NCI-H510A (cell line): ENCODE measurements at regions not wholly inside any gene's neighbourhood (a gene's known extent, or its start where the extent isn't known, plus 50 kb on each side); places are given as distances from the start of the nearest gene placed in this dataset.
A peak's percentile ranks its signal among the peaks of the same experiment; 100 is the strongest.

Experiments used
- DNase-seq: peaks from one replicate; lab custom pipeline; 2025; lab: John Stamatoyannopoulos, UW

DNA sequence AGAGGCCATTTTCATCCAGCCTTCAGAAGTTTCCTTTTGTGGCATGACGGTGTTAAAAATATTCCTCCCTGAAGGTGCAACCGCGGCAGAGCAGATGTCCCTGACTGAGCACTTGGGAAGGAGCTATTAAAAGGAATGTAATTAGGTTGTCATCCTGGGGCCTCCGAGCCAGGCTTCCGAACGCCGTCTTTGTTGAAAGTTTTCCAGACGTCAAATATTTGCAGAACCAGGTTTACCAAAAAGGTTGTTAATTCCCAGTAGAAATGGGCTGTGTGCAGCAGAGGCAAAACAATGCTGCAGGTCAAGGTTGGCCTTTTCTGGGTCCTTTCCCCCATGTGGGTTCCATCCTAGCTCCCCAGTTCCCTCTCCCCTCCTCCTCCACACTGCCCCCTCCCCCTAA is 88.8 kb upstream of the CALM2 start:
- DNase-seq: no peak

DNA sequence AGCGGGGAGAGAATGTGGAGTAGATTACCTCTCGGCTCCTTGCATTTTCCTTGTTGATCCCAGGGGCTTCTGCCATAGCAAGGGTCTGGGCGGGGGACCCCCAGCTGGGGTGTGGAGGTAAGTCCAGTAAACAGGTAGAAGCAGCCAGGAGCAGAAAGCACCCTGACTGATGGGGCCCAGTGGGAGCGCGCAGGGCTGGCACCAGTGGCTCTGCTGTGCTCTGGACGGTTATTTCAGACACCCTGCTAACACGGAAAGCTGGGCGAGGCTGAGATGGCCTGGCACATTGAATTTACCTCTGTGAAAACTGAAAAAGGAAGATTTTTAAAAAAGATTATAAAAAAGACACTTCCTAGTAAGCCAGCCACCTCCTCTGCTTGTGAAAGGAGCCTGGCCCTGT is 88.4 kb upstream of the CALM2 start:
- no peak for DNase-seq

DNA sequence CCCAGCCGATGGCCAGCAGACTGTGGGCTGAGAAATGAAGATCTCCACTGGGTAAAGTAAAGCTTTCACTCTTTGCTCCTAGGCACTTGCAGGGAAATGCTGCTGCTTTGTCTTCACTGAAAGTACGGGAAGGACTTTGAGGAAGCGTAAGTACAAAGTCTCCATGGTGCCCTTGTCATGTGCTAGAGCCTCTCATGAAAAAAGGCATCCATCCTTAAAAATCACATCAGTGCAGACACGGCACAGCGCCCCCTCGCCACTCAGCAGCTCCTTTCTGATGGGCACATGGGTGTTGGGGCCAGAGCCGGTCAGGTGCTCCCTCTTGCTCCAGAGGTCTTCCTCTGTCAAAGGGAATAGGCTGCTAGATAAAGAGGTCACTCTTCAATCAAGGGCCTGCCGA is 87.8 kb upstream of the CALM2 start:
- no peak for DNase-seq

DNA sequence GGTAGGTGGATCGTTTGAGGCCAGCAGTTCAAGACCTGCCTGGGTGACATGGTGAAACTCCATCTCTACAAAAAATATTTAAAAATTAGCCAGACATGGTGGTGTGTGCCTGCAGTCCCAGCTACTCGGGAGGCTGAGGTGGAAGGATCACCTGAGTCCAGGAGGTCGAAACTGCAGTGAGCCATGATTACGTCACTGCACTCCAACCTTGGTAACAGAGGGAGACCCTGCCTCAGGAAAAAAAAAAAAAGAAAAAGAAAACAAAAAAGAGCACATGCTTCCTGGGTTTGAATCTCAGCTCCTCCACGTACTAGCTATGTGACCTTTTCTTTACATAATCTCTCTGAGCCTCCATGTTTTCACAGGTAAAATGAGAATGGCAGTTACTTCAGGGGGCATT is 86.3 kb upstream of the CALM2 start:
- no peak for DNase-seq

DNA sequence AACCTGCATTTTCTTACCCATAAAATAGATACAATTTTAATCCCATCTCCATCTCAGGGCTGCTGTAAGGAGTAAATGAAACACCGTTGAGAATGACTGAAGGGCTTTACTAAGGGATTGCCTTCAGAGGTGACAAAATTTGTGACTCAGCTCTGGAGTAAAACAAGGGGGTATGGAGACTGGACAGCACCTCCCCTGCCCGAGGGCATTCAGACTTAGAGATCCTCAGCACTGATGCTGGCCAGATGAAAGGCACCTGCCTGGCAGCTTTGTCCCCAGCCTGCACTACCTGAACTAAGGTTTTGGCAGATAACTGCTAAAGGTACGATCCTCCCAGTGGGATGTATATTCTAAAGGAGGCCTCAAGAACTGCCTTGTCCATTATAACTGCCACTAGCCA is 84.7 kb upstream of the CALM2 start:
- no peak for DNase-seq

DNA sequence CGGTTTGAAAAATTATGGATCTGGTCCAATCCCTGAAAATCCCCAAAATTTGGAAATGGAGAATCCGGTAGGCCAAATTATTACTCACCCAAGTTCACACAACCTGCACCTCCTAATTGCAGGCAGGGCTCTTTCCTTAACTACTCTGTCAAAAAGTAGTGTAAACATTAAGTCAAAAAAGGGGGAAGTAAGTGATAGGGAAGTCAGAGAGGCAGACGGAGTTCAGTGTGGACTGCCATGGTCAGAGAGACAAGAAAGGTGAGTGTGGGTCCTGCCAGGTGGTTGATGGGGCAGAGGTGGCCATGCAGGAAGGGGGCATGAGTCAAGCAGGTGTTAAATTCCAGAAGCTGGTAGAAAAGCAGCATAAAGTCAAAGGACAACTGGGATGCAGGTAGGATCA is 83.5 kb upstream of the CALM2 start:
- no peak for DNase-seq

DNA sequence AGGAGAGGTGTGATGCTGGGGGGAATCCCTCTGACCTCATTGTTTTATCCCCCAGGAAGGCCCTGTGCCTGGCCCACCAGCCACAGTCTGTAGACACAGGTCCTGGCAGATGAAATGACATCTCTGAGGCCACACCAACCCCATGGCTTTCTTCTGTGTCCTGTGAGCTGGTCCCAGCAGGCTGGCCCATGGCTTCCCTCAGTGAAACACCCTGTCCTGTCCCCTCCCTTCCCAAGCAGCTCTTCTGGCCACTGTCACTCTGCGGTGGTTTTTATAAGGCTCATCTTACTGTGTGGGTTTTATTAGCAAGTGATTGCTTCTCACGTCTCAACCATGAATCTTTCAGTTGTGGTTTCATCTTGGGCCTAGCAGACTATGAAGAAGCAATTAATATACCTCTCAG is 81.6 kb upstream of the CALM2 start:
- no peak for DNase-seq

DNA sequence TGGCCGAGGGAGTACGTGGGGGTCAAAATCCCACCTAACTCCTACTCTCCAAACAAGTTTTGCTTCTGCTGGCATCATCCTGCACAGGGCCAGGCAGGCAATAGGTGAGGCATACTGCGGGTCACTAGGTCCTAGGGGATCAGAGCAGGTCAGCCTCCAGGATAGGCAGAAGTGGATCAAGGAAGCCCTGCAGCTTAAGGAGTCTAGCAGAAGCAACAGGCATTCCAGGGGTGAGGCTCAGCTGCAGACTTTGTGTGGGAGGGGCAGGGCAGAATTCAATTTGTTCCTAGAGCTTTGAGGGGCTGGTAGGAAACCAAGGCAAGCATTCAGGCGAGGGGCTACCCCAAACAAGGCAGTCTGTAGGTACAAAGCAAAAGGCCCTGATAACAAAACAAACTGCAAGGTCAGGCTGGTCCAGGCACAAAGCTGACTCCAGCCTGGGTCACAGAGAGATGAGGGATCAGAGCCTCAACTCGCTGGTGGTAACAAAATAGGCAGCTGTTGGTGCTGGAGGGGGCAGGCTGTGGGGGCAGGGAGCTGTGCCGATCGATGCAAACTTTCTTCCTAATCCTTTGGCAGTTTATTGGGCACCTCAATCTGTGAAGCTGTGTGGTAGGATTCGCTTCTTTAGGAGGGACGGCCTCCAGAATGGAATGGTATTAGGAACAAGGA is 80.2 kb upstream of the CALM2 start:
- DNase-seq: no peak

DNA sequence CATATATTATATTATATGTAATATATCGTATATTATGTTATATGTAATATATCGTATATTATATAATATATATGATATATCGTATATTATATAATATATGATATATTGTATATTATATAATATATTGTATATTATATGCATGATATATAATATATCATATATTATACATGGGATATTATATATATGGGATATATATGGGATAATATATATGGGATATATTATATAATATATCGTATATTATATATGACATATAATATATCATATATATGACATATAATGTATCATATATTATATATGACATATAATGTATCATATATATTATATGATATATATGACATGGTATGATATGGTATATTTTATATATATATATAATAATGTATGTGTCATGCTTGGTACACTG is 79.5 kb upstream of the CALM2 start:
- DNase-seq: no peak

DNA sequence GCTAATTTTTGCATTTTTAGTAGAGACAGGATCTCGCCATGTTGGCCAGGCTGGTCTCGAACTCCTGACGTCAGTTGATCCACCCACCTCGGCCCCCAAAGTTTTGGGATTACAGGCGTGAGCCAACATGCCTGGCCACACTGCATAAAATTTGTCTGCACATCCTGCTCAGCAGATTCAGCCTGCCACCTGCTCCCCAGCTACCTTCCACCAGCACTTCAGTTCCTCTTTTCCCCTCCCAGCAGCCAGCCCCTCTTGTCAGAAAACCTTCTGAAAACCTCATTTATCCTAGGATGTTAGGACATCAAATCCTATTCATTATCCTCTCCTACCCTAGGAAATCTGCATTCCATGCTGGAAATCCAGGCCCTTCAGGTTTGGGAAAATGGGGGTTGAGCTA is 78.2 kb upstream of the CALM2 start:
- DNase-seq: no peak

DNA sequence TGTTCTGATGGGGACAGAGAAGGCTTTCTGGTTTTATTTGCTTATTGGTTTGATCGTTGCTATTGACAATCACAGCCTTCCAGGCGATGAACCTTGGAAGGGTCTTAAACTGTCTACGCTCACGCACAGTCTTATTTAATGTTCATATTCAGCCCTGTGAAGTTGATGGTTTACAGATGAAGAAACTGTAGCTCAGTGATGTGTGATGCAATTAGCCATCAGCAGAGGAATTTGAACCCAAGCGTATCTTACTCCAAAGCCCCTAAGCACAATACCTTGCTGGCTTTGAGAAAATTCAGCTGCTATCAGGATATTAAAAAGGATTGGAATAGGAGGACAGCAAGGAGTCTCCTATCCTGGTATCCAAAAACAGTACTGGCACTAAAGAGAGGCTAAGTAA is 77.1 kb upstream of the CALM2 start:
- no peak for DNase-seq

DNA sequence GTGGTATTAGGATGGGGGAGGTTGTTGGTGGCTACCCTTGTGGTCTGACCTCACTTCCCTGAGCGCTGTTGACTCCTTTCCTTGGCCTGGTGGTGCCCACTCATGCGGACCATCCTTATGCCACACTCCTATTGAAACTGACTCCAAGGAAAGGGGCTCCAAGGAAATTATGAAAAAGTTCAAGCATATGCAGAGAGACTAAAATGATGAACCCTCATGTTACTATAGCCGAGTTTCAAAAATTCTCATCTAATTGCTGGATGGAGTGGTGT is 75.0 kb upstream of the CALM2 start:
- no peak for DNase-seq

DNA sequence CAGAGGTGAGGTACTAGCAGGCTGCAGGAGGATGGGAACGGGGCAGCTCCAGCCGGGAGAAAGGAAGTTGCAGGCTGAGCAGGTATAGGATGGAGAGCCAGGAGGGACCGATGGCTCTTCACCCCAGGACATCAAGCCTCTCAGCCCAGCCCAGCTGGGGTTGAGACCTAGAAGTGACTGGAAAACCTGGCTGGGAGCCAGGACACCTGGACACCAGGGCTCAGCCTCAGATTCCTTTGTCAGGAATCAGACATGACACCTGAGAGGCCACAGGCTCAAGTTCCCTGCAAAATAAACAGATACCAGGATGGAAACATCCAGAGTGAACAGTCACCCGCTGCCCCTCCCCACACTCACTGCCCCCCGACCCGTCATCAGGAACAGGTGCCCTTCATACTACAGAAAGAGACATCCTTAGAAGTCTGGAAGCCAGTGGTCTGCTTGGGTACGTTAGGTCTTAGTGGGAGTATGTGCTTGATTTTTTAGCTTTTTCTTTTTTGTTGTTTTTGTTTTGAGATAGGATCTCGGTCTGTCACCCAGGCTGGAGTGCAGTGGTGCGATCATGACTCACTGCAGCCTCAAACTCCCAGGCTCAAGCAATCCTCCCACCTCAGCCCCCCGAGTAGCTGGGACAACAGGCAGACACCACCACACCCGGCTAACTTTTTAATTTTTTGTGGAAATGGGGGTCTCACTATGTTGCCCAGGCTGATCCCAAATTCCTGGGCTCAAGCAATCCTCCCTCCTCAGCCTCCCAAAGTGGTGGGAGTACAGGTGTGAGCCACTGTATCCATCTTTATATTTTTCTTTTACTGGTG is 74.5 kb upstream of the CALM2 start:
- peak; percentile 95 for DNase-seq

DNA sequence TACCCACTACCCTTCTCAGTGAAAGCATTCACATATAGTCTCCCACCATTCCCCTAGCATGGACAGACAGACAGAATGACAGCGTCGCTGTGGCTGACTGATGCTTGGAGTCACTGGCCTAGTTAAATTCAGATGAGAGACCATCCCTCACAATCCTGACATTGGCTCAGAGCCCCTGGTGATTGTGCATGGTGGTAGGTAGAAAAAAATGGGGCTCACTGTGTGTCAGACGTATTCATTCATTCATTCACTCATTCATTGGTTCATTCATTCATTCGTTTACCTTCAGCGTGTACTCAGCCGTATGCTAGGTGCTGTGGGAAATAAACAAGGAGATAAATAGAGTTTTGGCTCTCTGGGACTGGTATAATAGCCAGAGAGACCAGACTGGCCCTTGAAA is 73.6 kb upstream of the CALM2 start:
- DNase-seq: no peak

DNA sequence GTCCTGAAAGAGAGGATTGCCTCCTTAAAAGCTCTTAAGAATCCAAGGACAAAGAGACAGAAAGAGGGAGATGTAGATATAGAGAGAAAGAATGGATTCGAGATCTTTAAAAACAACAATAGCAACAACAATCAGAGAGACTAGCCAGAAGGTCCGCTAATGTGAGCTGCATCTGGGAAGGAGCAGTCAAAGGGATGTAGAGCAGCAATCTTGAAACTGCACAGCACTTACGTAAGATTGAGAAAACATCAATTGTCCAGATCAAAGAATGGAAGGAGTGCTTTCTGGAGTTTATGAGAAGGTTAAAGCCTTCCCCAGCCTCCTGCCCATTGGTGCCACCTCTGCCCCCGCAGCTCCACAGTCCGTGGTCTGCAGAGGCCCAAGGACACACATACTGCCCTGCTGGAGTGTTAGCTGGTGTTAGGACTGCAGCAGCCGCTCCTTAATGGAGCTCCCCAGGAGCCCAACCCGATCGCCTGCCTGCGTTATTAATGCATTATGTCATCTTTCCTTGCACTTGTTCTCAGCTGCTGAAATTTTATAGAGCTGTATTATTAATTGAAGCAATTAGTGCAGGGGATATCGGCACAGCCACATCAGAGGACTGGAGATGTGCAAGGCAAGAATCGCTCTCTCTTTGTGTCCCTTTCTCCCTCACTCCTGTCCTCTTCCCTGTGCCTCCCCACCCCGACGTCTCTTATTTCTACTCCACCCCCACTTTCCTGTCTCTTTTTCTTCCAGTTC is 73.0 kb upstream of the CALM2 start:
- no peak for DNase-seq

DNA sequence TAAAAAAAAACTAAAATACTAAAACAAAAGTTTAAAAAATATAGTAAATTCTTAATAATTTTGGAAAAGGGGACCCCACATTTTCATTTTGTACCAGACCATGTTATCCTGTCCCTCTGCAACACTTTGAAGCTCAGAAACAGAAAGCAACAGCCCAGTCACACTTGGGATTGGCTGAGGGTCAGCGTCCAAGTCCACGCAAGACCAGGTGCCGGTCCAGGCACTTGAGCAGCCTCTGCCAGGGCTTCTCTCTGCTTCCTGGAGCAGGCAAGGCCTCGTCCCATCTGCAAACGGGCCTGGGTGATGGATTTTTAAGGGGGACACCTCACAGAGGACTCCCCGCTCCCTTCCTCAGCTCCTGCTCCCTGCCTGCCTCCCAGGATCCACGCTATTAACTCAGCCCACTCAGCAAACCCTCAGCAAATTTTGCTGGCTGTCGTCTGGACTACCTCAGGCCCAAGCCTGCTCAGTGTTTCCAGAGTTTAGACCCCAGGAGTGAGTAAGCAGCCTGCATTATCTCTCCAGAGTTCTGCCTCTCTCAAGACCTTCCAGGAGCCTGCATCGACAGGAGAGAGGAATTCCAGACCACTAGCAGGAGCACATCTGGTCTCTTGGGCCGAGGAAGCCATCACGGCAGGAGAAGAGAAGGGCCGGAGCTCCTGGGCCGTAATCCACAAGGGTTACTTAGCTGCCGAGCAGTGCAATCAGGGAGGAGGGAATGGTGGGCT is 67.4 kb upstream of the CALM2 start:
- DNase-seq: no peak

DNA sequence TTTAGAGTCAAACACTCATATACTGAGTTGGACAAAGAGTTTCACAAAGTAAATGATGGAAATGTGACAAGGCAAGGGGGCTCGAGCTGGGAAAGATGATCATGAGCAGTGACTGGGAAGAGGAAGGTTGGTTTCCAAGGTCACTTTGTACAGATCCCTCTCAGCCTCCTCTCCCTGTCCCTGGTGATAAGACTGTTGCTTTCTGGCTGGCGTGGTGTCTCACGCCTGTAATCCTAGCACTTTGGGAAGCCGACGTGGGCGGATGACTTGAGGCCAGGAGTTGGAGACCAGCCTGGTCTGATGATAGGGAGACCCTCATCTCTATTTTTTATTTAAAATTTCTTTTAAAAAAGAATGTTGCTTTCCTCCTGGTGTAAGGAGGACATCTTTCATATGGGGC is 65.4 kb upstream of the CALM2 start:
- DNase-seq: no peak

DNA sequence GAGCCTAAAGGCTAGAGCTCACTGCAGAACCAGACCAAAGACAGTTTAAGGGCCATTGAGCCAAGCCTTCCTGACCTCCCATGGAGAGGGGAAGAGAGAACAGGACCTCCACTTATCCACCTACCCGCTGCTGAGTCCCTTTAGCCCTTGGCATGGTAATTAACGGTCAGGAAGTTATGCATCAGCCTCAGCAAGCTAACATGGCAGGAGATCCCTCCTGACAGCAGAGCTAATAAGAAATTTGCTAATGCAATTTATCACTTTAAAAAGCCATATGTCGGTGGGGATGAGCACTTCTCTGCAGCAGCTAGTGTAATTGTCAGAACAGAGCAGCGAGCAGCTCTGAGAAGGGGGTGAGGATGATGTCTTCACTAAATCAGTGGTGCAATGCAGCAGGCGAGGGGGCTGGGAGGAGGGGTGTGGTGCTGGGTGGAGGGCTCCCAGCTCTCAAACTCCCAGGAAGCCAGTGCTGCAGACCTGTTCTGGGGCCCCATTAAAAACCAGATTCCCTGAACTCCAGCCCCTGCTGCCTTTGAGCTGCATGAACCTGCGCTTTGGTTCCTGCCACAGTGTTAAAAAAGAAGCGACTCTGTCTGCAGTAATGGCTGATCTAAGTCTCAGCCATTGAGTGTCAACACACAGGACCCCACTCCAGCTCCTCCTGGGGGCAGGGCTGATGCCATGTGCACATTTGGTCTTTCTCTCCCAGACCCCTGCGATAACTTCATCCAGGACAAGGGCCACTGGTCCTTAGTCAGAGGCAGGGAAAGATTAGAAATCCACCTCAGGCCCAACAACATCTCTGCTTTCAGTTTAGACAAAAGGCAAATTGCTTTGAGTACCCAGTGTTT is 63.0 kb upstream of the CALM2 start:
- no peak for DNase-seq

DNA sequence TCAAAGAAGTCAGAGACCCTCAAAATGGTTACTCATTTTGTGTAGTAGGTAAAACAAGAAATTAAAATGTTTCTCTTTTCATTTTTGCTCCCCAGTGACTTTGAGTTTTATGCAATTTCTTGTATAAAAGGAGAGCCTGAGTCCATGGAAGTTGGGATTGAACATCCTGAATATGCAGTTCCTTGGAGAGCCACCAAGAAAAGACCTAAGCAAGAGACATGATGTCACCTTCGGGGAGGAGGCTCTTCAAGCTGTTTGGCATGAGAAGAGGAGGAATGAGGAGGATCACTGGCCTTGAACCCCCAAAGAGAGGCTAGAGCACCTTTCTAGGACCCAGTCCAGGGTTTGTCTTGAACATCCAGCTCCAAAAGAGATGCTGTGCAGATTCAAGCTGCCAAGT is 62.3 kb upstream of the CALM2 start:
- DNase-seq: no peak

DNA sequence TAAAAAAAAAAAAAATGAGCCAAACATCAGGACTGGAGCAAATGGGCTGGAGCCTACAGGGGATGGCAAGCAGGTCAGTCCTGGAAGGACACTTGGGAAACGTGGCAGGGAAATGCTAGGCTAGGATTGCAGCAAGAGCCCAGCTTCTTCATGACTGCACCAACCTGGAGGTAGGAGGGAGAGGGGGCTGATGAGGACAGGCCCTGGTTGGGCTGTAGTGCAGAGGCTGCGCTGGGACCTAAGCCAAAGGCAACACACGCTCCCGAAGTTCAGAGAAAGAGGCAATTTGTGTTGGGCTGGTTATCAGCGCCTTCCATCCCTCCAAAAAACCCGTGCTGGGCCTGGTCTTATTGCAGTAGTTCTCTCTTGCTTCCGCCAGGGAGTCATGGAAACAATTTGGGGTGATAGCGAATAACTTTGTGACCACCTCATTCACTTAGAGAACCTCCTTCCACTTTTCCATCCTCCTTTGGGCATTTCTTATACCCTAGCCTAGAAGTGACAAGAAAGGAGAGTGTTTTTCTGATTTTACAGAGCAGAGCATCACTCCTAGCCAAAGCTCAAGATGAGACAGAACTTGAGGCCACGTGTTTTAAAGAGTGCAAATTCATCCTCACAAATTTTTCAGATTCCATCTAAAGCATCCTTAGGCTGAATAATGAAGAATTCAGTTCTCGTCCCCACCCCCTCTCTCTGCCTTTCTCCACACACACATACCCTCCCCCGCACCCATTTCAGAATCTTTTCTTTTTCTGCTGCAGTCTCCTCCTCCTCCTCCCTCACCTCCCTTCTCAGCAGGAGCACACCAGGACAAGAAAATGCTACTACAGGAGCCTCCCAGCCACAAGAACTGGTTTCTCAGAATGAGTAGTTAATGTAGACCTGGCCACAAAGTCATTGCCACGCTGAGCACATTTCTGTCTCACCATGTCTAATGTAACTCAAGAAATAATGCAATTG is 61.3 kb upstream of the CALM2 start:
- DNase-seq: no peak
